NCI-H2029 treated with DMSO at 0.1 percent for 48 hours (cell line): ENCODE measurements at regions not wholly inside any gene's neighbourhood (a gene's known extent, or its start where the extent isn't known, plus 50 kb on each side); places are given as distances from the start of the nearest gene placed in this dataset.
A peak's percentile ranks its signal among the peaks of the same experiment; 100 is the strongest.
"Not testable (repeated sequence)": the region's sequence is repeated elsewhere in the genome, so short reads cannot be mapped to it uniquely, and the experiment has no call there.

Experiments used
- DNase-seq: peaks from one replicate; lab custom pipeline; 2025; lab: John Stamatoyannopoulos, UW

DNA sequence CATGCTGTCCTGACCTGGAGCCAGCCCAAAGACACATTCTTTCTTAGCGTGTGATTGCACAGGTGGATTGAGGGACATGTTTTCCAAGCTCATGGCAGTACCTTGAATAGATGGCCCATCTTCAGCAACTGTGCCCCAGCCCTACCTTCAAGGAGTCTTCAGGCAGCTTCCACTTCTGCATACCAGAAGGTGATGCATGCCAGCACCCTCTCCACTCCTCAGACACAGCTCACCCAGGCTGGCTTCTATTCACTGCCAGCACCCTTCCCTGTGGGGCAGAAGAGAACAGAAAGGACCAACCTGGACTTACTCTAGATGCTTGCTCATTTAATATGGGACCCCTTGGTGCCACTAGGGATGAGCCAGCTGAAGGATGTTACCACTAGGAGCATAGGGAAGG, 466.4 kb upstream of the ISX start:
- no peak for DNase-seq

DNA sequence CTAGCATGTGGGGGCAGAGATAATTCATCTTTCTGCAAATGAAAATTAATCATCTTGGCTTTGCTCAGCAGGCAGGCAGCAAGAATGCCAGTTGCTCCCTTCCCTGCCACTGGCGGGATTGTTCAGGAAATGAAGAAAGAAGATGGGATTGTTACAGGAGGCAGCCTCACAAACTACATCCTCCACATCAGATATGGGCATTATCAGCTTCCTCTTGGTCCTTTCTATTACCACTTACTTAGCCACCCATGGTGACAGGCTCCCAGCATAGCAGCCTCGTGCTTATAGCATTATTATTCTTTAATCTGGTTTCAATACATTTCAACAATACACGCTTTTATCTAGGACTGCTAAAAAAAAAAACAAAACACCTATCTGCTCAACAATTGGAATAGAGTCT, 461.6 kb upstream of the ISX start:
- no peak for DNase-seq

DNA sequence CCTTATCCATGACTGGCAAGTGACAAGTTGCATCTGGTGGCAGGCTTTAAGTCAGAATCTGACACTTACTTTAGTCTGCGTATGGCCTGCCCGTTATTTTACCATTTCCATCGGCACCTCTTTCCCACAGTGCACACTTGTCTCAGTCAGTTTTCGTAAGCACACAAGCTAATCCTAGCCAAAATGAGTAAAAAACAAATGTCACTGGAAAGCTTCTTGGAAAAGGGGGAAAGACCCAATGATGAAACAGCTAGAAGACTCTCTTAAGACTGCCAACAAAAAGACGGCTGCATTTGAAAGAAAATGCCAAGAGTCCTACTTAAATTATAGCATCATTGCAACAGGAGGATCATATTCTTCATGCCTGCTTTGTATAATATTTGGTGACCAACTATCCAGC, 457.9 kb upstream of the ISX start:
- DNase-seq, result no peak

DNA sequence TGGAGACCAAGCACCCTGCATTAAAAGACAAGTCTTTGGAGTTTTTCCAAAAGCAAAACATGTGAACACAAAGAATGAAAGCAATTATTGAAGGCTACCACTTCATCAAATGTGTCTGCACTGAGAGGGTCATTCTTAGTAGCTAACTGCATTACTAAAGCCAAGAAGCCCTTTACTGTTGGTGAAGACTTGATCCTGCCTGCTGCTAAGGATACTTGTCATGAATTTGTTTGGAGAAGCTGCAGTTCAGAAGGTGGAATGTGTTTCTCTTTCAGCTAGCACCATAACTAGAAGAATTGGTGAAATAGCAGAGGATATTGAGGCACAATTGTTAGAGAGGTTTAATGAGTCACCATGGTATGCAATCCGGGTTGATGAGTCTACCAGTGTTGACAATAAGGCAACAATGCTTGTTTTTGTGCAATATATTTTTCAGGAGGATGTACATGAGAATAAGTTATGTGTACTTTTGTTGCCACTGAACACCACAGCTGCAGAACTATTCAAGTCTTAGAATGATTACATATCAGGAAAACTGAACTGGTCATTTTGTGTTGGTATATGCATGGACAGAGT, 457.3 kb upstream of the ISX start:
- no peak for DNase-seq

DNA sequence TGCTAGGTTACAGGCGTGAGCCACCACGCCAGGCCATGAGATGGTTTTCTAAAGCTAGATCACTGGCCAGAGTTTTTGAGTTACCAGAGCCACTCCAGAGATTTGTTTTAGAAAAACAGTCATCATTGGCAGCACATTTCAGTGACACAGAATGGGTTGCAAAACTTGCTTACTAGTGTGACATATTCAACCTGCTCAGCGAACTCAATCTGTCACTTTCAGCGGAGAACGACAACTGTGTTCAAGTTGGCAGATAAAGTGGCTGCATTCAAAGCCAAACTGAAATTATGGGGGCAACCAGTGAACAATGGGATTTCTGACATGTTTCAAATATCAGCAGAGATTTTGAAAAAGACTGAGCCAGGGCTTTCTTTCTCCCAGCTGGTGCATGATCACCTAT, 456.3 kb upstream of the ISX start:
- DNase-seq, result no peak

DNA sequence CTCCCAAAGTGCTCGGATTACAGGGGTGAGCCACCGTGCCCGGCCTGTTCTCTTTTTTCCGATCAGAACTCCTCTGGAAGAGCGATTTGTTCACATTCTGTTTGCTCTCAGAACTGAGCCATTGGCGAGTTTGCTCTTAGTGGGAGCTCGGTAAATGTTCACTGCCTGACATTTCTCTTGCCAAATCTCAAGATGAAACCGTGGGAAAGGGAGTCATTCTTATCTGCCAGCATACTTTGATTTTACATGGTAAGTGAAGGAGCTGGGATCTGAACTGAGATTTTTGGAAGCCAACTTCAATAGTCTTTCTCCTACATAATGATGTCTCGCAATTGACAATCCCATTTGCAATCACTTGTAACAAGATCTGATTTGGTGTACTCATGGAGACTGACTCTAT, 445.8 kb upstream of the ISX start:
- no peak for DNase-seq

DNA sequence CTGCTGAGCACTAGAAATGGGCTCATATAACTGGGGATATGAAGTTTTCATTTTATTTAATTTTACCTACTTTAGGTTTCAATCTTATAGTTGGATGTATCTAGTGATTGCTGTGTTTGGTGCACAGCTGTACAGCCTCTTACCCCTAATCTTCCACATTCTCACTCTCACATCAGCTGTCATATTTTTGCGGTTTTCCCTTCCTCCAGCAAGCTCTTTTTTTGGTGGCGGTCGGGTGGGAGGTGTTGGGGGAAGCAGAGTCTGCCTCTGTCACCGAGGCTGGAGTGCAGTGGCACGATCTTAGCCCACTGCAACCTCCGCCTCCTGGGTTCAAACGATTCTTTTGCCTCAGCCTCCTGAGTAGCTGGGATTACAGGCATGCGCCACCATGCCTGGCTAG, 445.1 kb upstream of the ISX start:
- no peak for DNase-seq

DNA sequence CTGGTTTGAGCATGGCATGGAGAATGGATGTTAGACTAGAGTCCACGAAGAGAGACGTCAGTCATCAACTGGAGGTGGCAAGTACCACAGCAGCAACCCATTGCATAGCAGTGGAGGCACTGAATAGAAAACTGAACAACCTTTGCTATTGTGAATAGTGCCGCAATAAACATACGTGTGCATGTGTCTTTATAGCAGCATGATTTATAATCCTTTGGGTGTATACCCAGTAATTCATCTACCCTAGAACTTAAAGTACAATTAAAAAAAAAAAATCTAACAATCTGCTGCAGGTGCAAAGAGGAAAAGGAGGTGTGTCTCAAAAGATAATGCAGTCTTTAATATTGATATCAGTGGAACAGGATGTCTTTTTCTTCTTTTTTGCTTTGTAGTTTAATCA, 443.4 kb upstream of the ISX start:
- no peak for DNase-seq

DNA sequence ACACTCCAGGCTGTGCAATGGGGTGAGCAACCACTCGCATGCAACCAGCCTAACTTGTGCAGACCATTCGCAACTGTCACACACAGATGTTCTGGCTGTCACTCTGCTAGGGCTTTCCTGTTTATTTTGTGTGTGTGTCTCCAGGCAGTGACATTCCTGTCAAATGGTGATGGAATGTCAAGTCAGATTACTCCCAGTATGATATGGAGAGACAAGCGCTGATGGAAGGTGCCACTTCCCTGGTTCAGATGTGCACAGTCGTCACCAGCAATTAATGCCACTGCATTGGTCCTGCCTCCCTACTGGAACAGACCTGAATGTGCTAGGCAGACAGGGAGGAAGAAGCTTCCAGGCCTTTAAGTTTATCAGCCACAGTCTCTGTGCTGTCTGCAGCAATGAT, 442.4 kb upstream of the ISX start:
- no peak for DNase-seq

DNA sequence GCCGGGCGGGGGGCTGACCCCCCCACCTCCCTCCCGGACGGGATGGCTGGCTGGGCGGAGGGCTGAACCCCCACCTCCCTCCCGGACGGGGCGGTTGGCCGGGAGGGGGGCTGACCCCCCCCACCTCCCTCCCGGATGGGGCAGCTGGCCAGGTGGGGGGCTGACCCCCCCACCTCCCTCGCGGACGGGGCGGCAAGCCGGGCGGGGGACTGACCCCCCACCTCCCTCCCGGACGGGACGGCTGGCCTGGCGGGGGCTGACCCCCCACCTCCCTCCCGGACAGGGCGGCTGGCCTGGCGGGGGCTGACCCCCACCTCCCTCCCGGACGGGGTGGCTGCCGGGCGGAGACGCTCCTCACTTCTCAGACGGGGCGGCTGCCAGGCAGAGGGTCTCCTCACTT, 440.1 kb upstream of the ISX start:
- DNase-seq, result not testable (repeated sequence)

DNA sequence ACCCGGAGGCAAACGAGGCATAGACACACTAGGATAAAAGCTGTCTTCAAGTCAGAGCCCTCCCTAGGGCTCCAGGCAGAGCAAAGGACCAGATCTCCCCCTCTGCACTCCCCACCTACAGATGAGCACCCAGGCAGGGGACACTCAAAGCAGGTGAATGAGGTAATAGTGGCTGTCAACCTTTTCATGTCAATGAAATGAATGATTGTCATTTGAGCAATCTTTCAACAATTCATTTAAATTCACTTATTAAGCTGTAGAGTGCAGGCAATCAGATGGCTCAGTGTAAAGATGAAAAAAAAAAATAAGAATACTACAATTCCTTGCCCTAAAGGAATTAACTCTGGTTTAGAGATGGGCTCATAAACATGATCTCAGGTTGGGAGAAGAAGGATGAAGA, 427.8 kb upstream of the ISX start:
- DNase-seq, result no peak

DNA sequence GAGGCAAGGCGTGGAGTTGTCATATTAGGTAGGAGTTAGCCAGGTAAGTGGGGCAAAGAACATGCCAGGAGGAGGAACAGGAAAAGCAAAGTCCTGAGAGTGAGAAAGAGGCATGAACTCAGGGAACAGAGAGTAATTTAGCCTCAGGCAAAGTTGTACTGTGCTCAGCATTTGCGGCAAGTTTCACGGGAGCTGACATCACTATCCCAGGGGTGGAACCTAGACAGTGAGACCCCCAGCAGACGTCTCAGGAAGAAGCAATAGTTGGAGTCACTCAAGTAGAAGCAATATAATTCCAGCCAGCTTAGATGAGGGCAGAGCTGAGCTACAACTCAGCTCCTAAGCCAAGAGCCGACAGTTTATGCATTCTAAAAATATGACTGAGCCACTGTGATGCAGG, 426.0 kb upstream of the ISX start:
- DNase-seq, result no peak

DNA sequence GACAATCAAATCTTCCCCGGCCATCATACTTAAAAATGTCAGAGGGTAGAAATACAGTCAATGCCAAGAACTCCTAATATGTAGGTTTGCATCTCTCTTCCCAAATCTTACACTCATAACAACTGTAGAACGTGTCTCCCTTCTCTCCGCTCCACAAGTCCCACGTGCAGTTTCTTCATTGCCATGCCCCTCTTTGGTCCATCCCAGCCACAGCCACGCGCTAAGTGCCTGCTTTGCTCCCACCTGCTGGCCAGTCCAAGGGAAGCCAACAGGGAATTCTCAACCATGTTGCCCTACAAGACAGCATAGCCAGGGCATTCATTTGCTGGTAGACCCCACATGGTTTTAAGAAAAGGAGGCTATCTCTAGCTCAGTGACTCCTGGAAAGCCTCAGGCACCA, 420.6 kb upstream of the ISX start:
- no peak for DNase-seq

DNA sequence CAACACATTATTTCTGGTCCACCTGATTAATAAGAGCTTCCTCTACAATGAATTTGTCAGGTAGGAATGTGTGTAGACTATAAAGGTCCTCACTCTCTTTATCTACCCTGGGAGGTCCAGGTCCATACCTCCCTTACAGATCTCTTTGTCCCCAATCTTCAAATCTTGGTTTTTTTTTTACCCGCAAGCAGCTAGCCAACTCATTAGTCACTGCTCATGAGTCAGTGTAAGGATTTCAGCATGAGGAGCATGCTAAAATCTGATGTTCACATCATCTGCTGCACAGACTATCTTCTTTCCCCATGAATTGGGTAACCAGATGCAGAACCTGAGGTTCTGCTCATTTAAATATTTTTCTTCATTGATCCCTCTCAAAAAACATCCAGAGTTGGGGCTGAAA, 397.0 kb upstream of the ISX start:
- DNase-seq, result no peak

DNA sequence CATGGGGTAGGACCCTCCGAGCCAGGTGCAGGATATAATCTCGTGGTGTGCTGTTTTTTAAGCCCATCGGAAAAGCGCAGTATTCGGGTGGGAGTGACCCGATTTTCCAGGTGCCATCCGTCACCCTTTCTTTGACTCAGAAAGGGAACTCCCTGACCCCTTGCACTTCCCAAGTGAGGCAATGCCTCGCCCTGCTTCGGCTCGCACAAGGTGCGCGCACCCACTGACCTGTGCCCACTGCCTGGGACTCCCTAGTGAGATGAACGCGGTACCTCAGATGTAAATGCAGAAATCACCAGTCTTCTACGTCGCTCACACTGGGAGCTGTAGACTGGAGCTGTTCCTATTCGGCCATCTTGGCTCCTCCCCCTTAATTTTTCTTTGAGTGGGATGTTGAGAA, 382.9 kb upstream of the ISX start:
- DNase-seq, result not testable (repeated sequence)

DNA sequence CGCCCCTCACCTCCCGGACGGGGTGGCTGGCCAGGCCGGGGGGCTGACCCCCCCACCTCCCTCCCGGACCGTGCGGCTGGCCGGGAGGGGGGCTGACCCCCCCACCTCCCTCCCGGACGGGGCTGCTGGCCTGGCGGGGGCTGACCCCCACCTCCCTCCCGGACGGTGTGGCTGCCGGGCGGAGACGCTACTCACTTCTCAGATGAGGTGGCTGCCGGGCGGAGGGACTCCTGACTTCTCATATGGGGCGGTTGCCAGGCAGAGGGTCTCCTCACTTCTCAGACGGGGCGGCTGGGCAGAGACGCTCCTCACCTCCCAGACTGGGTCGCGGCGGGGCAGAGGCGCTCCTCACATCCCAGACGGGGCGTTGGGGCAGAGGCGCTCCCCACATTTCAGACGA, 381.7 kb upstream of the ISX start:
- DNase-seq, result not testable (repeated sequence)

DNA sequence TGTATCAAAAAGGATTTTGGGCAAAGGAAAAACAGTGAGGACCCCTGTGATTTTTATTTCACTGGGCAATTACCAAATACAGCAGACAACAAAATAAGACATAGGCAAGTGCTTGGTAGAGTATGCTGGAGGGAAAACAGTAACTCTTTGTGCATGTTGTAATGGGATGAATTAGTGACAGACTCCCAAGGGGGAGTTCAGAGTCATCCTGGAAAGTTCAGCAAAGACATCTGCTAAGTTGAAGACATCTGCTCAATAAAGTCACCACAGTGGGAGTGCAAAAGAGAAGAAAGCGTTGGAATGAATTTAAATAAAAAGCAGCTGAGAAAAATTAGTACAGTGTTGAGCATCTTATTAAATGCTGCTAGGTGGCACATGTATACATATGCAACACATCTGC, 378.8 kb upstream of the ISX start:
- DNase-seq, result no peak

DNA sequence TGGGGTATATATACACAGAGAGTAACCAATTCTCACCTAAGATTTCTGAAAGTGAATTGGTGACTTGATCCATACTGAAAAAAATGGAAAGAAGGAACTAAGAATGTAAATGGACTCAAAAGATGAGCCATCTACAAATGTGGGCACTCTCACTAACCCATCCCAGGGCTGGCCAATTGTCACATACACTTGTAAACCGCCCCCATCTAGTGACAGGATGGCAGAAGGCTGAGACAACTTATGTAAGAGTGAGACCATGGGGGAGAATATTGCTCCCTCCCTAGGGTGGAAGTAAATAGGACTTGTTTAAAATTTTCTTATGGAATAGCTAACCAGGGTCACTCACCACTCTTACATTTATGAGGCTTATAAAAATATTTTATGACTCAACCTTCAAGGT, 377.1 kb upstream of the ISX start:
- no peak for DNase-seq

DNA sequence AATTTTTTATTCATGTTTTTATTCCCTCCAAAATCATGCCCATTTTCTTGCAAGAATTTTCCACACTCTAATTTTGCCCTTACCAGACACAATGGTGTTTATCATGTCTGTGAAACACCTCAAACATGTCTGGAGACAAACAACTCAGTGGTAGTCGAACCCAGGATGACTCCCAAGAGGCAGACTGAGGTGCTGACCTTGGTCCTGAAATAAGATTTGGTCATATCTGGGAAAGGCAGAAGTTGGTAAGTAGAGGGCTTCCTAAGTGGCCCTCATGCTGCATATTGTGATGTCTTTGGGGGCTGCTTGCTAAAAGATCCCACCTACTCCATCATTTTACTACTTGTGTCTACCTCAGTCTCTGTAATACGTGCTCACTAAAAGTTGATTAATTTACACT, 369.4 kb upstream of the ISX start:
- no peak for DNase-seq

DNA sequence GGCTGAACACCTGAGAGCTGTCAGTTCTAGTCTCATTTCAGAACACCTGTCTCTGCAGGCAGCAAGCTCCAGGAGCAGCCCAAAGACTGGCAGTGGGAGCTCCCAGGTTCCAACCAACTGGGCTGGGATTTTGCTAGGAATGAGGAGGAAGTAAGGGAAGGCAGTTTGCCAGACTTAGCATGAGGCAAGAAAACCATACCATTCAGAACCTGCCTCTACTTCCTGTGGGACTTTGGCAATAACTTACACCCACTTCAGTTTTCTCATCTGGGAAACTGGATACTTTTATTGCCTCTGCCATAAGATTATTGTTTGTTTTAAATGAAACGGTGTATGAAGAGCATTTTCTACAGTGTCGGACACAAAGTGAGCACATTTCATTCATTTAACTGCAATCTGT, 363.7 kb upstream of the ISX start:
- peak; percentile 55 for DNase-seq

DNA sequence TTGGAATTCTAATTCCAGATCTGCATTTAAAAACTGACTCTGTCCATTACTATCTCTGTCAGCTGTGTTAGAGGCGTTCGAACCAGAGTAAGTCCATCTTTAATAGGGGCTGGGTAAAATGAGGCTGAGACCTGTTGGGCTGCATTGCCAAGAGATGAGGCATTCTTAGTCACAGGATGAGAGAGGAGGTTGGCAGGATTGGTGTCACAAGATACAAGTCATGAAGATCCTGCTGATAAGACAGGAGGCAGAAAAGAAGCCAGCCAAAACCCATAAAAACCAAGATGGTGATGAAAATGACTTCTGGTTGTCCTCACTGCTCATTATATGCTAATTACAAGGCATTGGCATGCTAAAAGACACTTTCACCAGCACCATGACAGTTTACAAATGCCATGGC, 356.3 kb upstream of the ISX start:
- no peak for DNase-seq

DNA sequence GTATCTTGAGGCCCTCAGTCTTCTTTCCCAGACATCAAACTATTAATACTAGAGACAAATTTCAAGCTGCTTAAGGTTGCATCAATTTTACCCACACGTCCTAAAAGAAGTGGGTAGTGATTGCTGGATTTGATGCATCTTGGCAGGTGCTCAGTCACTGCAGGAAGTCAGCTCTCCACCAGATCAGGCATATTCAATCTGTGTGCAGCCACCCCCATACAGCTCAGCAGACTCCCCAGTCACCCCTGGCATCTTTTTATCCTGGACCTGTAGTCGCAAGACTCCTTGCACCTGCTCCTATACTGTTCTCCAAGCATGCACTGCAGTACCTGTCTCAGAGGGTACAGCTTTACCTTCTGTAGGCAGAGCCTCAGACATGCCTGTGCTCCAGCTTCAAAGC, 343.1 kb upstream of the ISX start:
- no peak for DNase-seq

DNA sequence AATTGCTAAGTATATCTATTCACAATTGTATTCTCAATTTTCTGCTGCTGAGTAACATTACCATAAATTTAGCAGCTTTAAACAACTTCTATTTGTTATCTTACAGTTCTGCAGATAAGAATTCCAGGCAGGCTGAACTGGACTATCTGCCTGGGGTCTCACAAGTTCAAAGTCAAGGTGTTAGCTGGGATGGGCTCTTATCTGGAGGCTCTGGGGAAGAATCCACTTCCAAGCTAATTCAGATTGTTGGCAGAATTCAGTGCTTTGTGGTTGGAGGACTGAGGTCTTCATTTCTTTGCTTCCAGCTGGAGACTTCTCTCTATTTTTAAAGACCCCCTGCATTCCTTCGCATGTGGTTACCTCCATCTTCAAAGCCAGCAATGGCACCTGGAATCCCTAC, 329.9 kb upstream of the ISX start:
- DNase-seq, result no peak

DNA sequence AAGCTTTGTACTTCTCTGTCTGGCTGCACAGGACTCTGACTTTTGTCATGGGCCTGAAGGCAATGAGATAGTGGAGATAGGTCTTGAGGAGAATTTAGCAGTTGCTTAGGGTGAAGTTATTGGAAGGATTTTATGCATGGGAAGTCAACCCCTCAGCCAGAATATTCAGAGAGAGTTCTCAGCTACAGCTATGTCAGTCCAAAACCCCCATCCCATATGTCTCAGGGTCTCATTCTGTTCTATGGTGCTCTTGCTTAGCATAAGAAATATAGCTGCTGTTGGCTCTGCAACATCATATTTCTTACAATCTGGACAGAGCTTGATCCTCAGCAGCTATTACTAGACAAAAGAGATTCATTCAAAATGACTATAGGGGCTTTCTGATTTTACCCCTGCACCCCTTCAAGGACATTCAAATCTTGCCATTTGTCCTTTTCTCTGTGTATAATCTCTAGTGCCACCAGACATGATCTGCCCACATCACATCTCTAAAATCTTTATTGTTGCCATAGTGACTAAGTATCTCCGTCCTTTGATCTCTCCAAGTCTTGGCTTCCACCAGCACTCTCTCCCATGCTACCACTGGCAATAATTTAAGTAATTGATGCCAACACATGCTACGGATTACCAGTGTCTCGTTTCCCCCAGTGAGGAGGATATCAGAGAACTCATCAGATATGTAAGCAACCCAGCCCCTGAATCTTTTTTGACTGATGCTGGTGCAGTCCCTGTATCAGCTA, 327.1 kb upstream of the ISX start:
- DNase-seq, result no peak
